ENCODE measurements at regions not wholly inside any gene's neighbourhood (a gene's known extent, or its start where the extent isn't known, plus 50 kb on each side); places are given as distances from the start of the nearest gene placed in this dataset.

DNA sequence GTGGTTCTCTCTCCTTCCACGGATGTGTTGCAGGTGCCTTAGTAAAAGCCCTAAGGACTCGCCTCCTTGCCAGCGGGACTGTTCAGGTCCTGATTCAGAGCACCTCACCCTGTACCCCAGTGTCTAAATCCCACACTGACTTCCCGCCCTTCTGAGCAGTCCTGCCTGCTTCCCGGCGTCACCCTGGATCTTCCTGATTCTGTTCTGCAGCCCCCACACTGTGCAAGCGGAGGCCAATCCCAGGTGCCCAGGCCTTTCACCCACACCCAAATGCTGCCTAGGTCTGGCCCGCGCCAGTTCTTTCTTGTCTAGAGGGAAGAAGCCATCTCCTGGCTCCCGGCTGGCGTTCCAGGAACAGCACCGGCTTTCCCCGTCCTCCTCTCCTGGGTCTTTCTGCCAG, 95.9 kb upstream of the GALNT2 start:
- Histone ChIP-seq H3K9me3 (ENCODE audit: control insufficient read depth, low read depth, low read length) (peaks cover 2% of the 10 kb centered on the region), H2AFZ (ENCODE audit: control insufficient read depth, low read length) (peak overlapping the region; percentile 10), H4K20me1 (ENCODE audit: control insufficient read depth, extremely low read depth, insufficient read depth, low read length) (no peaks in the 10 kb centered on the region), H3K4me3 (ENCODE audit: control insufficient read depth in 2 of 3, extremely low read depth in 1 of 3, insufficient read depth in 2 of 3, low read depth in 1 of 3, low read length in 3 of 3) (no peak overlapping the region), H3K4me2 (ENCODE audit: control insufficient read depth, extremely low read depth, insufficient read depth, low read depth, low read length) (peak overlapping the region; percentile 63), H3K27me3 (ENCODE audit: control insufficient read depth, extremely low read depth, insufficient read depth, low read length) (no peaks in the 10 kb centered on the region), H3K36me3 (ENCODE audit: control insufficient read depth in 2 of 2, extremely low read depth in 1 of 2, insufficient read depth in 2 of 2, low read length in 2 of 2) (no peaks in the 10 kb centered on the region), H3K4me1 (ENCODE audit: control insufficient read depth, extremely low read depth, insufficient read depth, low read length) (peaks cover 11% of the 10 kb centered on the region), H3K27ac (ENCODE audit: control insufficient read depth, insufficient read depth, low read length) (no peak overlapping the region), H3K79me2 (ENCODE audit: control insufficient read depth, insufficient read depth, low read length) (no peaks in the 10 kb centered on the region), H3K9me1 (ENCODE audit: control insufficient read depth, extremely low read depth, insufficient read depth, low read length) (no peaks in the 10 kb centered on the region), H3K9ac (ENCODE audit: control insufficient read depth, extremely low read depth, insufficient read depth, low read length) (no peak overlapping the region)
- DNase-seq (ENCODE audit: low read depth, low spot score) (no peak), FAIRE-seq (no peak)
- dilution Hi-C loops (cut with MboI; ENCODE audit: extremely low pct_ligation_motif_present, low sequenced_read_pairs), result no loop called here
- TF ChIP-seq, protein P1, sequence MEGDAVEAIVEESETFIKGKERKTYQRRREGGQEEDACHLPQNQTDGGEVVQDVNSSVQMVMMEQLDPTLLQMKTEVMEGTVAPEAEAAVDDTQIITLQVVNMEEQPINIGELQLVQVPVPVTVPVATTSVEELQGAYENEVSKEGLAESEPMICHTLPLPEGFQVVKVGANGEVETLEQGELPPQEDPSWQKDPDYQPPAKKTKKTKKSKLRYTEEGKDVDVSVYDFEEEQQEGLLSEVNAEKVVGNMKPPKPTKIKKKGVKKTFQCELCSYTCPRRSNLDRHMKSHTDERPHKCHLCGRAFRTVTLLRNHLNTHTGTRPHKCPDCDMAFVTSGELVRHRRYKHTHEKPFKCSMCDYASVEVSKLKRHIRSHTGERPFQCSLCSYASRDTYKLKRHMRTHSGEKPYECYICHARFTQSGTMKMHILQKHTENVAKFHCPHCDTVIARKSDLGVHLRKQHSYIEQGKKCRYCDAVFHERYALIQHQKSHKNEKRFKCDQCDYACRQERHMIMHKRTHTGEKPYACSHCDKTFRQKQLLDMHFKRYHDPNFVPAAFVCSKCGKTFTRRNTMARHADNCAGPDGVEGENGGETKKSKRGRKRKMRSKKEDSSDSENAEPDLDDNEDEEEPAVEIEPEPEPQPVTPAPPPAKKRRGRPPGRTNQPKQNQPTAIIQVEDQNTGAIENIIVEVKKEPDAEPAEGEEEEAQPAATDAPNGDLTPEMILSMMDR (optimal IDR thresholded peaks at IDR 0.05 in 1 of 3, IDR thresholded peaks at IDR 0.05 in 1 of 3, conservative IDR thresholded peaks at IDR 0.05 in 1 of 3; ENCODE audit: extremely low read depth in 1 of 3, insufficient read depth in 2 of 3, low read length in 3 of 3), result no peak
- no peak for TF ChIP-seq EZH2 (IDR thresholded peaks at IDR 0.05; ENCODE audit: low read length)

DNA sequence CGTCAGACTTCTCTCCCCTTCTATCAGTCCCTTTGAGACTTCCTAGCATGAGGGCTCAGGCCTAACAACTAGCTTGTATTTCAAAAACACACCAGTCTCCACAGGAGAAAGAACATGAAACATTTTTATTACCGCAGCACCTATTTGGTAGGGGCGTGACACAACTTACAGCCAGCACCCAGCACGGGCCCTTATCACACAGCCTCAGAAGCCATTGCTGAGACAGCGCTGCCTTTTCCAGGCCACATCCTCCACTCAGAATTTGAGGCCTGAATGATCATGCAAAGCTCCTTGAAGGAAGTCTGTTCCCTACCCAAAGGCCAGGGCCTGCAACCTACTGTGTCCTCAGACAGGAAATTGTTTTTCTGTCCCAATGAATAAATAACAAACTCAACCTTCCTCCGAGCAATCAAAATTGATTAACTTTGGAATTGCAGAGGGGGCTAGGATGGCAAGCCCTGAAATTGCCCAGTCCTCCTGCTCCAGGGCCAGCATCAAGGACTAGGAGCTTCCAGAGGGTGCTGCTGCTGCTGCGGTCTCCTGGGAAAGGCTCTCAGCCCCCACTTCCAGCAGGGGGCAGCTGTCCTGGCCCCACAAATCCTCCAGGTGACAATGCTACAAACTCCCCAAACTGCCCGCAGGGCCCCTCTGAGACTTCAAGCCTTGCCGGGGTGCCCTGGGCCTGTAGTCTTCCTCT, 94.3 kb upstream of the GALNT2 start:
- Histone ChIP-seq H3K79me2 (ENCODE audit: control insufficient read depth, insufficient read depth, low read length) (no peaks in the 10 kb centered on the region), H3K27ac (ENCODE audit: control insufficient read depth, insufficient read depth, low read length) (no peak overlapping the region), H3K4me1 (ENCODE audit: control insufficient read depth, extremely low read depth, insufficient read depth, low read length) (peaks cover 11% of the 10 kb centered on the region), H3K9ac (ENCODE audit: control insufficient read depth, extremely low read depth, insufficient read depth, low read length) (no peak overlapping the region), H3K4me2 (ENCODE audit: control insufficient read depth, extremely low read depth, insufficient read depth, low read depth, low read length) (no peak overlapping the region), H2AFZ (ENCODE audit: control insufficient read depth, low read length) (no peak overlapping the region), H3K27me3 (ENCODE audit: control insufficient read depth, extremely low read depth, insufficient read depth, low read length) (no peaks in the 10 kb centered on the region), H3K9me1 (ENCODE audit: control insufficient read depth, extremely low read depth, insufficient read depth, low read length) (no peaks in the 10 kb centered on the region), H4K20me1 (ENCODE audit: control insufficient read depth, extremely low read depth, insufficient read depth, low read length) (no peaks in the 10 kb centered on the region), H3K36me3 (ENCODE audit: control insufficient read depth in 2 of 2, extremely low read depth in 1 of 2, insufficient read depth in 2 of 2, low read length in 2 of 2) (no peaks in the 10 kb centered on the region), H3K4me3 (ENCODE audit: control insufficient read depth in 2 of 3, extremely low read depth in 1 of 3, insufficient read depth in 2 of 3, low read depth in 1 of 3, low read length in 3 of 3) (no peak overlapping the region), H3K9me3 (ENCODE audit: control insufficient read depth, low read depth, low read length) (peaks cover 3% of the 10 kb centered on the region)
- FAIRE-seq, result no peak
- dilution Hi-C loops (cut with MboI; ENCODE audit: extremely low pct_ligation_motif_present, low sequenced_read_pairs), result no loop called here
- no peak for DNase-seq (ENCODE audit: low read depth, low spot score)
- TF ChIP-seq, protein P1 (optimal IDR thresholded peaks at IDR 0.05 in 1 of 3, IDR thresholded peaks at IDR 0.05 in 1 of 3, conservative IDR thresholded peaks at IDR 0.05 in 1 of 3; ENCODE audit: extremely low read depth in 1 of 3, insufficient read depth in 2 of 3, low read length in 3 of 3), result peak; percentile 12 to 36 (median 35)
- no peak for TF ChIP-seq EZH2 (IDR thresholded peaks at IDR 0.05; ENCODE audit: low read length)

Data from keratinocyte (primary cell).